BE2C (cell line): ENCODE measurements at regions not wholly inside any gene's neighbourhood (a gene's known extent, or its start where the extent isn't known, plus 50 kb on each side); places are given as distances from the start of the nearest gene placed in this dataset.

Experiments used
- DNase-seq: peaks from one replicate; pipeline ENCODE4 v3.0.0-alpha.2; 2020
- H3K27me3 ChIP-seq: fragments of 250-450 bp; sonication (Bioruptor Pico); 2 replicates; pipeline ENCODE4 v1.5.1; 2020; ENCODE audit warnings: mild to moderate bottlenecking
- H3K36me3 ChIP-seq: fragments of 250-450 bp; sonication (Bioruptor Pico); 2 replicates; pipeline ENCODE4 v1.5.1; 2020; ENCODE audit warnings: mild to moderate bottlenecking
- H3K4me1 ChIP-seq: fragments of 250-450 bp; sonication (Bioruptor Pico); 2 replicates; pipeline ENCODE4 v1.5.1; 2020
- H3K4me3 ChIP-seq: 2 replicates; pipeline ENCODE4 v1.5.1; 2011; ENCODE audit warnings: low read depth, low read length
- H3K9me3 ChIP-seq: fragments of 250-450 bp; sonication (Bioruptor Pico); 2 replicates; pipeline ENCODE4 v1.5.1; 2020
- CTCF ChIP-seq: IDR thresholded peaks from 2 replicates; pipeline ENCODE4 v1.5.1; 2012; ENCODE audit warnings: mild to moderate bottlenecking, low read depth, low read length

GRCh38 chr13:44808185-44808584, 181.1 kb downstream of the NUFIP1 start:
- Histone ChIP-seq H3K4me3 (no peak overlapping the region), H3K9me3 (no peaks in the 10 kb centered on the region), H3K27me3 (no peaks in the 10 kb centered on the region), H3K4me1 (no peaks in the 10 kb centered on the region), H3K36me3 (no peaks in the 10 kb centered on the region)
- TF ChIP-seq CTCF: no peak
- DNase-seq: no peak

GRCh38 chr13:44807449-44808034, 181.7 kb downstream of the NUFIP1 start:
- no peak for TF ChIP-seq CTCF
- no peaks in the 10 kb centered on the region for H3K4me1 ChIP-seq
- H3K27me3 ChIP-seq: no peaks in the 10 kb centered on the region
- no peaks in the 10 kb centered on the region for H3K36me3 ChIP-seq
- H3K9me3 ChIP-seq: no peaks in the 10 kb centered on the region
- H3K4me3 ChIP-seq: no peak overlapping the region
- DNase-seq: no peak

- H3K4me3 ChIP-seq: no peak overlapping the region
- H3K9me3 ChIP-seq: no peaks in the 10 kb centered on the region
- H3K4me1 ChIP-seq: no peaks in the 10 kb centered on the region
- no peak for DNase-seq
- no peak for TF ChIP-seq CTCF
- H3K36me3 ChIP-seq: no peaks in the 10 kb centered on the region
- H3K27me3 ChIP-seq: no peaks in the 10 kb centered on the region
Measured at GRCh38 chr13:44806826-44807225, 182.4 kb downstream of the NUFIP1 start.

- TF ChIP-seq CTCF: no peak
- Histone ChIP-seq H3K27me3 (no peaks in the 10 kb centered on the region), H3K4me1 (no peaks in the 10 kb centered on the region), H3K4me3 (no peak overlapping the region), H3K9me3 (no peaks in the 10 kb centered on the region), H3K36me3 (no peaks in the 10 kb centered on the region)
- no peak for DNase-seq
Measured at GRCh38 chr13:44805585-44805984, 183.7 kb downstream of the NUFIP1 start.

- H3K9me3 ChIP-seq: no peaks in the 10 kb centered on the region
- no peak overlapping the region for H3K4me3 ChIP-seq
- no peaks in the 10 kb centered on the region for H3K27me3 ChIP-seq
- no peaks in the 10 kb centered on the region for H3K4me1 ChIP-seq
- no peak for DNase-seq
- no peak for TF ChIP-seq CTCF
- no peaks in the 10 kb centered on the region for H3K36me3 ChIP-seq
Measured at GRCh38 chr13:44803390-44803789, 185.9 kb downstream of the NUFIP1 start.

- no peak for DNase-seq
- H3K4me1 ChIP-seq: no peaks in the 10 kb centered on the region
- H3K27me3 ChIP-seq: no peaks in the 10 kb centered on the region
- no peak for TF ChIP-seq CTCF
- H3K9me3 ChIP-seq: no peaks in the 10 kb centered on the region
- H3K36me3 ChIP-seq: no peaks in the 10 kb centered on the region
- H3K4me3 ChIP-seq: no peak overlapping the region
Measured at GRCh38 chr13:44802491-44802890, 186.8 kb downstream of the NUFIP1 start.
